ENCODE measurements at regions not wholly inside any gene's neighbourhood (a gene's known extent, or its start where the extent isn't known, plus 50 kb on each side); places are given as distances from the start of the nearest gene placed in this dataset.

GRCh38 chr3:110821586-110821985, 250.0 kb upstream of the NECTIN3 start:
- no peak for TF ChIP-seq POLR2A (IDR thresholded peaks at IDR 0.05)
- TF ChIP-seq CTCF (IDR thresholded peaks at IDR 0.05), result no peak
- intact Hi-C loops (cut with DNase I; ENCODE audit: low total_unique reads), result no loop called here
- Histone ChIP-seq H3K9me3 (no peaks in the 10 kb centered on the region), H3K4me3 (no peak overlapping the region), H3K27me3 (no peaks in the 10 kb centered on the region), H3K36me3 (no peaks in the 10 kb centered on the region), H3K27ac (no peak overlapping the region), H3K4me1 (no peaks in the 10 kb centered on the region)
- no peak for DNase-seq

- no peak for DNase-seq
- TF ChIP-seq CTCF (IDR thresholded peaks at IDR 0.05) (no peak), POLR2A (IDR thresholded peaks at IDR 0.05) (no peak)
- H3K27me3 ChIP-seq, result no peaks in the 10 kb centered on the region
- no peak overlapping the region for H3K4me3 ChIP-seq
- H3K9me3 ChIP-seq, result no peaks in the 10 kb centered on the region
- no peaks in the 10 kb centered on the region for H3K36me3 ChIP-seq
- intact Hi-C loops (cut with DNase I; ENCODE audit: low total_unique reads), result no loop called here
- H3K27ac ChIP-seq, result no peak overlapping the region
- no peaks in the 10 kb centered on the region for H3K4me1 ChIP-seq
These were observed 248.6 kb upstream of the NECTIN3 start for GRCh38 chr3:110822971-110823370.

- intact Hi-C loops (cut with DNase I; ENCODE audit: low total_unique reads), result no loop called here
- no peak overlapping the region for H3K4me3 ChIP-seq
These were observed 224.6 kb upstream of the NECTIN3 start for GRCh38 chr3:110846971-110847370.

GRCh38 chr3:110849064-110849463, 222.6 kb upstream of the NECTIN3 start:
- DNase-seq, result no peak
- Histone ChIP-seq H3K4me1 (no peaks in the 10 kb centered on the region), H3K4me3 (no peak overlapping the region), H3K27me3 (no peaks in the 10 kb centered on the region), H3K27ac (no peak overlapping the region), H3K36me3 (no peaks in the 10 kb centered on the region), H3K9me3 (no peaks in the 10 kb centered on the region)
- intact Hi-C loops (cut with DNase I; ENCODE audit: low total_unique reads), result no loop called here
- TF ChIP-seq CTCF (IDR thresholded peaks at IDR 0.05) (no peak), POLR2A (IDR thresholded peaks at IDR 0.05) (no peak)

More at GRCh38 chr3:110846971-110847370, 224.6 kb upstream of the NECTIN3 start:
- H3K36me3 ChIP-seq, result no peaks in the 10 kb centered on the region
- no peaks in the 10 kb centered on the region for H3K9me3 ChIP-seq
- no peak for DNase-seq
- TF ChIP-seq CTCF (IDR thresholded peaks at IDR 0.05), result no peak
- H3K4me1 ChIP-seq, result no peaks in the 10 kb centered on the region
- H3K27me3 ChIP-seq, result no peaks in the 10 kb centered on the region
- no peak overlapping the region for H3K27ac ChIP-seq

GRCh38 chr3:110851736-110852135, 219.9 kb upstream of the NECTIN3 start:
- Histone ChIP-seq H3K27ac (no peak overlapping the region), H3K4me1 (no peaks in the 10 kb centered on the region), H3K27me3 (no peaks in the 10 kb centered on the region), H3K4me3 (no peak overlapping the region), H3K9me3 (no peaks in the 10 kb centered on the region), H3K36me3 (no peaks in the 10 kb centered on the region)
- no peak for DNase-seq
- TF ChIP-seq CTCF (IDR thresholded peaks at IDR 0.05) (no peak), POLR2A (IDR thresholded peaks at IDR 0.05) (no peak)
- intact Hi-C loops (cut with DNase I; ENCODE audit: low total_unique reads), result no loop called here

All from uterus (tissue), 3 donors.